ENCODE measurements at regions not wholly inside any gene's neighbourhood (a gene's known extent, or its start where the extent isn't known, plus 50 kb on each side); places are given as distances from the start of the nearest gene placed in this dataset.
"Not testable (repeated sequence)": the region's sequence is repeated elsewhere in the genome, so short reads cannot be mapped to it uniquely, and the experiment has no call there.

DNA sequence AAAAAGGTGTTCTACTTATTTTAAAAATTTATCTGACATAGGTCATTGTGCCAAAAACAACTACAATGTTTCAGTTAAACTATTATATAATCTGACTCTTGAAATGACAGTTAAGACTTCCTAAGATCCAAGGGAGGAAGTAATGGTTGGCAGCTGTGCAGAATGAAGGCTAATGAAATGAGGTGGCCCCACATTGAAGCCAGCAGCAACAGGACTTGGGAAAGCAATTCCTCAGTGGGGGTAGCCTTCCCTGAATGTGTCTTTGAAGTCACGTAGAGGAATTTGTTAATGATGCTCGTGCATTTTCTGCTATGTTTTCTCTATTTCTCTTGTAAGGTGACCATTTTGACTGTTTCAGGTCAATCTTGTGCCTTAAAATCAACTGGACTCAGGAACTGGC is 162.4 kb upstream of the DAAM1 start:
- Histone ChIP-seq H3K4me3 (no peak overlapping the region), H3K4me1 (replicated peaks) (peaks cover 7% of the 10 kb centered on the region), H3K9me3 (replicated peaks) (no peaks in the 10 kb centered on the region), H3K27ac (no peak overlapping the region), H3K27me3 (replicated peaks) (no peaks in the 10 kb centered on the region), H3K36me3 (no peaks in the 10 kb centered on the region)
- no peak for DNase-seq (ENCODE audit: low read depth in 1 of 2, low spot score in 2 of 2)

DNA sequence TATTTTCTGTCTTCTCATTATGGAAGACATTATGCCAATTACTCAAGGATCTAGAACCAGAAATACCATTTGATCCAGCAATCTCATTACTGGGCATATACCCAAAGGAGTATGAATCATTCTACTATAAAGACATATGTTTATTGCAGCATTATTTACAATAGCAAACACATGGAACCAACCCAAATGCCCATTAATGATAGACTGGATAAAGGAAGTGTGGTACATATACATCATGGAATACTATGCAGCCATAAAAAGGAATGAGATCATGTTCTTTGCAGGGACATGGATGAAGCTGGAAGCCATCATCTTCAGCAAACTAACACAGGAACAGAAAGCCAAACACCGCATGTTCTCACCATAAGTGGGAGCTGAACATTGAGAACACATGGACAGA is 161.8 kb upstream of the DAAM1 start:
- DNase-seq (ENCODE audit: low read depth in 1 of 2, low spot score in 2 of 2); H3K4me3 ChIP-seq: not testable (repeated sequence)

DNA sequence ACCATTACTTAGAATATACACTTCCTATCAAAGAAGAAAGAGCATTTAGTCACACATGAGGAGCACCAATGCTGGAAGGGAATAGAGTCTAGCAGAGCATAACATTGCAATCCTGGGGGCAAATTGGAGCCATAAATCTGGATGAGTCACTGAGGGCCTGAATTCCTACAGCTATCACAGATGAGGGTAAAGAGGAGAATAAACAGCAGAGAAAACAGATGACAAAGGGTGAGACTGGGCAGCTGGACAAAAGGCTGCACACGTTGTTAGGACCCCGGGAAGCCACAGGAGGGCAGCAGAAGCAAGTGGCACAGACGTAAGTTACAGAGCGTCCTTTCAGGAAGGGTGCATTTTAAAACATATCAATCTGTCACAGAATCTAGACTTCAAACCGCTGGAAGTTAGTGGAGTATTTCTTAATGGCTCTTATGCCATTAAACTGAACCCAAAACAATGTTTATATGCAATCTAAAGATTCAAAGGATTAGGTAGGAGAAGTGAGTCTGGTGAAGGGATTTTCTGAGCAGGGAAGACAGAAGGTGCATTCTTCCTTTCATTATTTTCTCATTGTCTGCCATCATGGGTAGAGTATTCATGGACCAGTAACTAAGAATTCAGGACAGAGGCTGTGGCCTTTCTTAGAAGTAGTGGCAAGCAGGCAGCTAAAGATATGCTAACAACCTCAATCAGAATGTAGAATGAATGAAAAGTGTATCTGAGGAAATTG is 159.8 kb upstream of the DAAM1 start:
- no peaks in the 10 kb centered on the region for H3K36me3 ChIP-seq
- no peaks in the 10 kb centered on the region for H3K9me3 ChIP-seq (replicated peaks)
- DNase-seq (ENCODE audit: low read depth in 1 of 2, low spot score in 2 of 2): peak; percentile 84 to 94
- H3K4me1 ChIP-seq (replicated peaks): peaks cover 11% of the 10 kb centered on the region
- peak overlapping the region; percentile 67 for H3K27ac ChIP-seq
- H3K27me3 ChIP-seq (replicated peaks): no peaks in the 10 kb centered on the region
- no peak overlapping the region for H3K4me3 ChIP-seq

More for the DNA sequence above, 161.8 kb upstream of the DAAM1 start:
- not testable (repeated sequence) for H3K27me3 ChIP-seq (replicated peaks); H3K9me3 ChIP-seq (replicated peaks); H3K27ac ChIP-seq; H3K36me3 ChIP-seq; H3K4me1 ChIP-seq (replicated peaks)

DNA sequence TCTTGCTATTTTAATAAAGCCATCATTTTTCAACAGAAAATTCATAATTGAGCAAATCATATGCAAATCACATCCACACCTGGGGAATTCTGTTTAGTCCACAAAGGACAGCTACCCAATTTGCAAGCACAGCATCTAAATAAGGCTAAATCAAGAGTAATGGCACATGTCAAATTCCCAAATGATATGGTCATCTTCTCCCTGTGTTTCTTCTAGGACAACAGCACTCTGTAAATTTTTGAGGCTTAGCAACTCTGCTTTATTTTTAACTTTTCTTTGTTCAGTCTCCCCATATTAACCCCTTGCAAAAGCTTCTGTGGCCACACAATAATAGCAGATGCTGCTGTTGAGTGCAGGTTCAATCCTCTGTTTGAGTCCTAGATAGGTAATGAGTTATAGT is 155.6 kb upstream of the DAAM1 start:
- H3K27ac ChIP-seq: no peak overlapping the region
- H3K36me3 ChIP-seq: no peaks in the 10 kb centered on the region
- no peak overlapping the region for H3K4me3 ChIP-seq
- H3K9me3 ChIP-seq (replicated peaks): no peaks in the 10 kb centered on the region
- H3K27me3 ChIP-seq (replicated peaks): no peaks in the 10 kb centered on the region
- DNase-seq (ENCODE audit: low read depth in 1 of 2, low spot score in 2 of 2): peak in 1 of 2 experiments; percentile 12
- H3K4me1 ChIP-seq (replicated peaks): peaks cover 11% of the 10 kb centered on the region

DNA sequence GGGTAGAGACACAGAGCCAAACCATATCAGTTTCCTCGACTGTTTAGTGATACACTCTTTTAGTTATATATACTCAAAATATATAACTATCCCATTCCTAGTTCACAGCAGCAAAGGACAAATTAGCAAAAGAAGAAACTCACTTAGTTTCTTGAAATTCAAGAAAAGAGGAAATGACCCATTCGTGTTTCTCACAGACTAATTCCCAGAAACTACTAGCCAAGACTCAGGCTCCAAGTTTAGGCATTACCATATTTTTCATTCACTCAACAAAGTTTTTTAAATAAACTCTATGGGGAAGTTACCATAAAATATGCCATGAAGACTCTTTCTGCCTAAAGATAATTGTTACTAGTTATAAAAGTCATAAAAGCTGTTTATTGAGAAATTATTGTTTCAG is 152.3 kb upstream of the DAAM1 start:
- no peak overlapping the region for H3K4me3 ChIP-seq
- no peak for DNase-seq (ENCODE audit: low read depth in 1 of 2, low spot score in 2 of 2)
- 0 out of 2 replicates have a peak, but pooled peaks cover 3% of the 10 kb centered on the region for H3K4me1 ChIP-seq (replicated peaks)
- no peaks in the 10 kb centered on the region for H3K9me3 ChIP-seq (replicated peaks)
- no peaks in the 10 kb centered on the region for H3K36me3 ChIP-seq
- no peaks in the 10 kb centered on the region for H3K27me3 ChIP-seq (replicated peaks)
- H3K27ac ChIP-seq: no peak overlapping the region

DNA sequence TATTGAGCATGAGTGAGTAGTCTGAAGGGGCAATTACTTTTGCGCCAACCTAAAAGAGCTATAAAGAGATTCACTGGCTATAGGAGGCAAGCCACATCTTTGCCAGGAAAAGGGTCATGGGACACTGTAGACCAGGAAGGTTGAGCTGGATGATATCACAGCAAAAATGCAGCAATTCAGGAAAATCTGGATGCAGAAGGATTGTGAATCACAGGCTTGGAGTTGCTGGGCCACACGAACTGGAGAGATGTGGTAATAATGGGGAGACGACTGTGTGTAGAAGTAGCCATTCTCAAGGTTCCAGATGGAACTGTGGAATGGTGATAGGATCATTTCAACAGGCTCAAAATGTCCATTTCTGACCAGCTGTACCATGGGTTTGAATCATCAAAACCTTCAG is 151.4 kb upstream of the DAAM1 start:
- no peak for DNase-seq (ENCODE audit: low read depth in 1 of 2, low spot score in 2 of 2)
- Histone ChIP-seq H3K36me3 (no peaks in the 10 kb centered on the region), H3K27ac (no peak overlapping the region), H3K4me3 (no peak overlapping the region), H3K4me1 (replicated peaks) (0 out of 2 replicates have a peak, but pooled peaks cover 3% of the 10 kb centered on the region), H3K9me3 (replicated peaks) (no peaks in the 10 kb centered on the region), H3K27me3 (replicated peaks) (no peaks in the 10 kb centered on the region)

DNA sequence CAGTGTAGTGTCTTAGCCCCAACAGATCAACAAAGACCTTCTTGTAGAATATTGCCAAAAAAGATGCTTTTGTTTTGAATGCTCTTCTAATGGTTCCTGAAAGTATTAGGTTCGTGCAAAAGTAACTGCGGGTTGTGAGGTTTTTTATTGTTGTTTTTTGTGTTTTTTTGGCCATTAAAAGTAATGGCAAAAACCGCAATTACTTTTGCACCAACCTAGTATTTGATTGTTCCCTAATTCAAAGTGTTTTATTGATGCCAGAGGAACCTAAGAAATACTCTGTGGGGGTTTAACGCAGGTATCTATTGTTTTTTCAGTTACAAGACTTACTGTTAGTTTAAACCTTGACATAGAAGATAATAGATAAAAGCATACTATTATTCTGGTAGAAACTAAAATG is 150.8 kb upstream of the DAAM1 start:
- no peak for DNase-seq (ENCODE audit: low read depth in 1 of 2, low spot score in 2 of 2)
- Histone ChIP-seq H3K9me3 (replicated peaks) (no peaks in the 10 kb centered on the region), H3K36me3 (no peaks in the 10 kb centered on the region), H3K27me3 (replicated peaks) (no peaks in the 10 kb centered on the region), H3K27ac (no peak overlapping the region), H3K4me1 (replicated peaks) (0 out of 2 replicates have a peak, but pooled peaks cover 3% of the 10 kb centered on the region), H3K4me3 (no peak overlapping the region)

DNA sequence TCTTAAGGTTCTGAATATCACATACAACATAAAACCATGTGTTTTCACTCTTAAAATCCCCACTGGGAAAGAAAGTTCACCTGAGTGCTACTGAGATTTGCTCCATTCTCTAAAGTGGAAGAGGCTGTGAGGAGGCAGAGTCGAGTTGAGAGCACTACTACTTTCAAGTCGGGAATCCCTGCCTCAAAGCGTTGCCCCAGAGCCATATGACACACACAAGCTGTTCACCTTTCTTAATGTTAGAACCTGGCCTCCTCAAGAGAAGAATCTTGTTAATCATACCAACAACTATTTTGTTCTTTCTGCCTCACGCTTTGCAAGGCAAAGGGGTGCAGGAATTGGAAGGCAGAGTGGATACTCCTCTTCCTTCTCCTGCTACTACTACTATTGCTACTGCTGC is 149.7 kb upstream of the DAAM1 start:
- Histone ChIP-seq H3K36me3 (no peaks in the 10 kb centered on the region), H3K27ac (no peak overlapping the region), H3K4me1 (replicated peaks) (no peaks in the 10 kb centered on the region), H3K4me3 (no peak overlapping the region), H3K9me3 (replicated peaks) (no peaks in the 10 kb centered on the region), H3K27me3 (replicated peaks) (no peaks in the 10 kb centered on the region)
- DNase-seq (ENCODE audit: low read depth in 1 of 2, low spot score in 2 of 2): no peak

DNA sequence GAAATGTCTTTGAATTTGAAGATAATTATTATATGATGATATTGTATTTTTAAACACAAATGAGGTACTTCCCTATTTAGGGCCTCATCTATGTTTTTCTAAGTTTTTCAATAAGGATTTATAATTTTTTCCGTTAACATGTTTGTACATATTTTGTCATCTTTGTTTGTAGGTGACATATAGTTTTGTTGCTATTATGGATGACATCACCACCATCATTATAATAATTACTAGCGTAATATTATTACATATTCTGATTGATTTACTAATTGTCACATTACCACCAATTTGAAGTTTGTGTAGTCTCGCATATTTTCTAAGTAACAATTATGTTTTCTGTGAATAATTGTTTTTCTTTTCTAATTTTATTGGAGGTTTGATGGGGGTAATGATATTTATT is 147.2 kb upstream of the DAAM1 start:
- Histone ChIP-seq H3K36me3 (no peaks in the 10 kb centered on the region), H3K27ac (no peak overlapping the region), H3K9me3 (replicated peaks) (no peaks in the 10 kb centered on the region), H3K4me3 (no peak overlapping the region), H3K4me1 (replicated peaks) (no peaks in the 10 kb centered on the region), H3K27me3 (replicated peaks) (no peaks in the 10 kb centered on the region)
- DNase-seq (ENCODE audit: low read depth in 1 of 2, low spot score in 2 of 2): no peak

DNA sequence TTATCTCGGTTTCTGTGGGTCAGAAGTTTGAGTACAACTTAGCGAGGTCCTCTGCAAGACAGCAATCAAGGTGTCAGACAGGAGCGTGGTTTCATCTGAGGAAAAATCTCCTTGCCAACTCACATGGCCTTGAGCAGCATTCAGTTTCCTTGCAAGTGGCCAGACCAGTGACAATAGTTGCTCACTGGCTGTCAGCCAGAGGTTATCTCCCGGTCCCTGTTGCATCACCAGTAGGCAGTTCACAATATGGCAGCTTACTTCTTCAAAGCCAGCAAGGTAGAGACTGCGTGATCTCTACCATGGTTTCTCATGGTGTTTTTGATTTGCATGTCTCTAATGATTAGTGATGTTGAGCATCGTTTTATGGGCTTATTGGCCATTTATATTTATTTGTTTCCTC is 143.8 kb upstream of the DAAM1 start:
- no peak for DNase-seq (ENCODE audit: low read depth in 1 of 2, low spot score in 2 of 2)
- no peaks in the 10 kb centered on the region for H3K4me1 ChIP-seq (replicated peaks)
- no peak overlapping the region for H3K4me3 ChIP-seq
- H3K27me3 ChIP-seq (replicated peaks): no peaks in the 10 kb centered on the region
- no peaks in the 10 kb centered on the region for H3K36me3 ChIP-seq
- H3K9me3 ChIP-seq (replicated peaks): no peaks in the 10 kb centered on the region
- no peak overlapping the region for H3K27ac ChIP-seq

DNA sequence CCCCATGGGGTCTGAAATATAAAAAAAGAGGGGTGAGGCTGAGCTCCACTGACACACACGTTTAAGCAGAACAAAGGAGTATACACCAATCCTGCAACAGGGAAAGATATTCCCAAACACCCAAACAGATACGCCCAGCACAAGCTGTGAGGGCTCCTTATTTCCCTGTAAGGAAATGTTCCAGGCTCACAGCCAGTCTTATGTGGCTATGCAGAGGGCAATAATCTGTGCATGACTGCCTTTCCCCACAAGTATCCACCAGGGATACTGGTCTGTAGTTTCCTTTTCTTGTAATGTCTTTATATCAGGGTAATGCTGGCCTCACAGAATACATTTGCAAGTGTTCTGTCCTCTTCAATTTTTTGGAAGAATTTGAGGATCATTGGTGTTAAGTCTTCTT is 141.7 kb upstream of the DAAM1 start:
- DNase-seq (ENCODE audit: low read depth in 1 of 2, low spot score in 2 of 2): no peak
- no peak overlapping the region for H3K4me3 ChIP-seq
- no peaks in the 10 kb centered on the region for H3K9me3 ChIP-seq (replicated peaks)
- no peaks in the 10 kb centered on the region for H3K27me3 ChIP-seq (replicated peaks)
- no peaks in the 10 kb centered on the region for H3K36me3 ChIP-seq
- H3K4me1 ChIP-seq (replicated peaks): no peaks in the 10 kb centered on the region
- H3K27ac ChIP-seq: no peak overlapping the region

DNA sequence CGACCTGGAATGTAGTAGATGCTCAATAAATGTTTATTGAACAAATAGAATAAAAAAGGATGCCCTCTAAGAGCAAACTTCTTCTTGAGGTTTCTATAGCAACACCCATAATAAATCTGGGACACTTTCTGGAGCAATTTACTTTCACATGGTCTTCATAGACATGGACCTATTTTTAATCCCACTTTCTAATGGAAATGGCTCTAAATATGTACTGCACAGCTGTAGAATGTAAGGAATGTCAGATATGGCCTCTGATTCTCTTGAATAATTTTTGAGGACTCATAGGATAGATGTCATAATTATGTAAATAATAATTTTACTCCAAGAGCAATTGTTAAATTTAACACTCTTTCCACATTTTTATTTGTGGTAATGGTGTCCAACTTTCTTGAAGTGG is 133.5 kb upstream of the DAAM1 start:
- Histone ChIP-seq H3K27ac (no peak overlapping the region), H3K4me3 (no peak overlapping the region), H3K9me3 (replicated peaks) (no peaks in the 10 kb centered on the region), H3K4me1 (replicated peaks) (no peaks in the 10 kb centered on the region), H3K36me3 (no peaks in the 10 kb centered on the region), H3K27me3 (replicated peaks) (no peaks in the 10 kb centered on the region)
- no peak for DNase-seq (ENCODE audit: low read depth in 1 of 2, low spot score in 2 of 2)

DNA sequence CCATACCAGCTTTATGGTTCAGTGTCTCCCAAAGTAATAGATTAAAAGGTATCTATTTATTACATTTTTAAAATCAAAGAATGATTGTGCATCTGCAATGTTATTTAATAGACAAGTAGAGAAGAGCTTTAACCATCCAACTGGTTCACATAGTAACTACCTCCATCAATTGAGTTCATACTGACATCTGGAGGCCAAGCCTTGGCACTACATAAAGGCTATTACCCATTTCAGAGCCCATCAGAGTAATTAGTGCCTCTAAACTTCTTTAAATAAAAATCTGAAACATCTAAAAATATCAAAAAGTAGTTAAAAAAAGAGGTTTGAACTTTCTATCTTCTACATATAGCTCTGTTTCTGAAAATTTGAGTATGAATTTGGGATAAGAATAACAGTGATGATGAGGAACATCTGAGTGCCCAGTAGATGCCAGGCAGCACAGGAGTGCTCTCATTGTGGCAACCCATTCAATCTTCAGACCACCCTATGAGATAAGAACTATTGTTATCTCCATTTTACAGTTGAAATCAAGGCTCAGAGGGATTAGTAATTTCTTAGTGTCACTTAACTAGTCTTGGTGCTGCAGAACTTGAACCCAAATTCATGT is 132.9 kb upstream of the DAAM1 start:
- Histone ChIP-seq H3K4me3 (no peak overlapping the region), H3K9me3 (replicated peaks) (no peaks in the 10 kb centered on the region), H3K27me3 (replicated peaks) (no peaks in the 10 kb centered on the region), H3K27ac (no peak overlapping the region), H3K4me1 (replicated peaks) (no peaks in the 10 kb centered on the region), H3K36me3 (no peaks in the 10 kb centered on the region)
- DNase-seq (ENCODE audit: low read depth in 1 of 2, low spot score in 2 of 2): peak in 1 of 2 experiments; percentile 37

DNA sequence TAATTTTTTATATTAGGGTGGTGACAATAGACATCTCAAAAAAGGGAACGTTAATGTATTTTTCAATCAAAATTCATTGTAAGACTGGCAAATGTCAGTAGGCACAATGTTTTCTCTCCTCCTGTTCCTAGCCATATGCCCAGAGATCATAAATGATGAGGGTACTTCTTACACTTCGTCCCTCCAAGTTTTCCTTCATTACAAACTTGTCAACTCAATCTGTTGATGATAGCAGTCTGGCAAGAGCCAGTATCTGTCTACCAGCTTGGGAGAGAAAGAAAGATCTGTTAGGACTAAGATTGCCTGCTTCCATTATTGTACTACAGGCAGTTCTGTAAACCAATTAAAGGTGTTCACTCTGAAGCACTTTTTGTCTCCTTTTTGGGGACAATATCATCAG is 130.9 kb upstream of the DAAM1 start:
- H3K27me3 ChIP-seq (replicated peaks): no peaks in the 10 kb centered on the region
- H3K36me3 ChIP-seq: no peaks in the 10 kb centered on the region
- H3K27ac ChIP-seq: no peak overlapping the region
- DNase-seq (ENCODE audit: low read depth in 1 of 2, low spot score in 2 of 2): no peak
- no peak overlapping the region for H3K4me3 ChIP-seq
- no peaks in the 10 kb centered on the region for H3K4me1 ChIP-seq (replicated peaks)
- H3K9me3 ChIP-seq (replicated peaks): no peaks in the 10 kb centered on the region

DNA sequence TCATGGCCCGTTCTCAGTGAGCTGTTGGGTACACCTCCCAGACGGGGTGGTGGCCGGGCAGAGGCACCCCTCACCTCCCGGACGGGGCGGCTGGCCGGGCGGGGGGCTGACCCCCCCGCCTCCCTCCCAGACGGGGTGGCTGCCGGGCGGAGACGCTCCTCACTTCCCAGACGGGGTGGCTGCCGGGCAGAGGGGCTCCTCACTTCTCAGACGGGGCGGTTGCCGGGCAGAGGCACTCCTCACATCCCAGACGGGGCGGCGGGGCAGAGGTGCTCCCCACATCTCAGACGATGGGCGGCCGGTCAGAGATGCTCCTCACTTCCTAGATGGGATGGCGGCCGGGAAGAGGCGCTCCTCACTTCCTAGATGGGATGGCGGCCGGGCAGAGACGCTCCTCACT is 129.7 kb upstream of the DAAM1 start:
- DNase-seq (ENCODE audit: low read depth in 1 of 2, low spot score in 2 of 2); H3K36me3 ChIP-seq; H3K27me3 ChIP-seq (replicated peaks); H3K9me3 ChIP-seq (replicated peaks); H3K4me3 ChIP-seq; H3K4me1 ChIP-seq (replicated peaks); H3K27ac ChIP-seq: not testable (repeated sequence)
